Common myeloid progenitor, CD34-positive (primary cell): ENCODE measurements at regions not wholly inside any gene's neighbourhood (a gene's known extent, or its start where the extent isn't known, plus 50 kb on each side); places are given as distances from the start of the nearest gene placed in this dataset.
A peak's percentile ranks its signal among the peaks of the same experiment; 100 is the strongest.

ENCODE experiments used
- CTCF ChIA-PET: fragments of 350-600 bp; sonication (Branson Sonifier 250); formaldehyde crosslinking; loops from one replicate; lab custom pipeline; 2021; ENCODE audit warnings: antibody characterized with exemption; lab: Charles Lee
- POLR2A ChIA-PET: fragments of 350-600 bp; sonication (Branson Sonifier 250); formaldehyde crosslinking; loops from one replicate; lab custom pipeline; 2021; ENCODE audit warnings: antibody characterized with exemption; lab: Charles Lee
- DNase-seq, 3 donors: peaks; one replicate each; pipeline versions ENCODE4 v3.0.0 to v3.0.0-alpha.2; 2013
- H3K27ac ChIP-seq, 2 experiments: 1 replicate in 1 of 2; 2 replicates in 1 of 2; pipeline ENCODE4 v1.7.0; 2013; ENCODE audit warnings: inconsistent platforms in 2 of 2, low read length in 2 of 2, mild to moderate bottlenecking in 2 of 2, low read depth in 1 of 2, moderate library complexity in 1 of 2; ENCODE audit not compliant: severe bottlenecking in 2 of 2, insufficient read depth in 1 of 2, poor library complexity in 1 of 2
- H3K27me3 ChIP-seq, 5 experiments: replicated peaks in 2 of 5; 1 replicate in 3 of 5; 2 replicates in 2 of 5; pipeline versions ENCODE4 v1.6.1 to v1.7.0; 2013; ENCODE audit warnings: low read length in 4 of 5, mild to moderate bottlenecking in 2 of 5, moderate library complexity in 2 of 5, inconsistent platforms in 1 of 5; ENCODE audit not compliant: insufficient read depth in 5 of 5, control insufficient read depth in 4 of 5
- H3K36me3 ChIP-seq, 4 experiments: 1 replicate in 2 of 4; 2 replicates in 2 of 4; pipeline versions ENCODE4 v1.6.1 to v1.7.0; 2013; ENCODE audit warnings: low read length in 3 of 4, control low read depth in 1 of 4, mild to moderate bottlenecking in 1 of 4; ENCODE audit not compliant: control insufficient read depth in 4 of 4, insufficient read depth in 4 of 4
- H3K4me1 ChIP-seq, 4 experiments: 1 replicate in 3 of 4; 2 replicates in 1 of 4; pipeline versions ENCODE4 v1.6.1 to v1.7.1; 2013; ENCODE audit warnings: low read length in 3 of 4, mild to moderate bottlenecking in 3 of 4, control low read depth in 1 of 4, inconsistent platforms in 1 of 4, moderate library complexity in 1 of 4; ENCODE audit not compliant: control insufficient read depth in 4 of 4, insufficient read depth in 4 of 4; ENCODE audit errors: control extremely low read depth in 1 of 4
- H3K4me3 ChIP-seq, 7 experiments: 1 replicate in 4 of 7; 2 replicates in 3 of 7; pipeline versions ENCODE4 v1.5.1 to v1.7.0; 2013; ENCODE audit warnings: mild to moderate bottlenecking in 7 of 7, low read length in 6 of 7, moderate library complexity in 6 of 7, inconsistent platforms in 2 of 7, low read depth in 2 of 7, control low read depth in 1 of 7; ENCODE audit not compliant: insufficient read depth in 4 of 7, control insufficient read depth in 1 of 7; ENCODE audit errors: extremely low read depth in 1 of 7
- H3K9me3 ChIP-seq, 5 experiments: 1 replicate in 4 of 5; 2 replicates in 1 of 5; pipeline versions ENCODE4 v1.6.1 to v1.7.1; 2013; ENCODE audit warnings: low read length in 4 of 5, mild to moderate bottlenecking in 2 of 5, inconsistent platforms in 1 of 5, low read depth in 1 of 5, moderate library complexity in 1 of 5; ENCODE audit not compliant: control insufficient read depth in 4 of 5, insufficient read depth in 2 of 5; ENCODE audit errors: control extremely low read depth in 1 of 5
- WGBS: methylation state at CpG from one replicate; pipeline ENCODE4 v1.1.5; 2013; ENCODE audit not compliant: insufficient coverage; 5-methylcytosine and 5-hydroxymethylcytosine counted together

DNA sequence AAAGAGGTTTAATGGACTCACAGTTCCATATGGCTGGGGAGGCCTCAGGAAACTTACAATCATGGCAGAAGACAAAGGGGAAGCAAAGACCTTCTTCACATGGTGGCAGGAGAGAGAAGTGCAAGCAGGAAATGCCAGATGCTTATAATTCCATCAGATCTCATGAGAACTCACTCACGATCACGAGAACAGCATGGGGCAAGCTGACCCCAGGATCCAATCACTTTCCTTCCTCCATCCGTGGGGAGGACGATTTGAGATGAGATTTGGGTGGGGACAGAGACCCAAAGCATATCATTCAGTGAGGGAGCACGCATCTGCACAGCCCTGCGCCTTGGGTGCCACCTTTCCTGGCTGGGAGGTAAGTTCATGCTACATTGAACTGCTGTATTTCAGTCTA, 234.1 kb upstream of the ATP10A start:
- Histone ChIP-seq H3K36me3 (no peaks in the 10 kb centered on the region), H3K27me3 (peaks cover 0 to 2% (median 0%) of the 10 kb centered on the region in 5 experiments), H3K9me3 (no peaks in the 10 kb centered on the region), H3K4me3 (no peak overlapping the region), H3K4me1 (no peaks in the 10 kb centered on the region), H3K27ac (no peak overlapping the region)
- WGBS, result 88% methylated on average over 6 of the region's 6 CpGs
- CTCF ChIA-PET, result no interaction called here
- DNase-seq, result no peak
- POLR2A ChIA-PET, result no interaction called here

DNA sequence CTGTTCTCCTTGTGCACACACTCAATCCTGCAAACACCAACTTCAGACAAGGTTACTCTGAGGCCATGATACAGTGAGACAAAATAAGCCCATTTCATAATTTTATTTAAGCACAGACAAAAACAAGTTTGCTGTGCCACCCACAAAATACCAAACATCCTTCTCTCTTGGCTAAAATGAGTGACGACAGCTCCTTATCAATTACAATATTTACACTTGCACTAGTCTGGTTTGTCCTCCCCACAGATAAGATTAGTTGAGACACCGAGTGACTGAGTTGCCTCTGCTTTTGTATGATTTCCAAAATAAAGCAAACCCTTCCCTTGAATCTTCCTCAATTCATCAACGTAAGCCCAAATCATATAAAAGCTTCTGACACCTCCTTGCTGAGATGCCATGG, 233.5 kb upstream of the ATP10A start:
- Histone ChIP-seq H3K4me3 (no peak overlapping the region), H3K27me3 (peaks cover 0 to 2% (median 0%) of the 10 kb centered on the region in 5 experiments), H3K36me3 (no peaks in the 10 kb centered on the region), H3K4me1 (no peaks in the 10 kb centered on the region), H3K27ac (no peak overlapping the region), H3K9me3 (no peaks in the 10 kb centered on the region)
- POLR2A ChIA-PET, result no interaction called here
- CTCF ChIA-PET, result interaction anchor here (2.0 kb wide), 1 partner anchor 25 kb away, joined by 4 read pairs; no protein-coding TSS in a partner anchor
- no peak for DNase-seq
- WGBS, result 96% methylated on average over 3 of the region's 3 CpGs

DNA sequence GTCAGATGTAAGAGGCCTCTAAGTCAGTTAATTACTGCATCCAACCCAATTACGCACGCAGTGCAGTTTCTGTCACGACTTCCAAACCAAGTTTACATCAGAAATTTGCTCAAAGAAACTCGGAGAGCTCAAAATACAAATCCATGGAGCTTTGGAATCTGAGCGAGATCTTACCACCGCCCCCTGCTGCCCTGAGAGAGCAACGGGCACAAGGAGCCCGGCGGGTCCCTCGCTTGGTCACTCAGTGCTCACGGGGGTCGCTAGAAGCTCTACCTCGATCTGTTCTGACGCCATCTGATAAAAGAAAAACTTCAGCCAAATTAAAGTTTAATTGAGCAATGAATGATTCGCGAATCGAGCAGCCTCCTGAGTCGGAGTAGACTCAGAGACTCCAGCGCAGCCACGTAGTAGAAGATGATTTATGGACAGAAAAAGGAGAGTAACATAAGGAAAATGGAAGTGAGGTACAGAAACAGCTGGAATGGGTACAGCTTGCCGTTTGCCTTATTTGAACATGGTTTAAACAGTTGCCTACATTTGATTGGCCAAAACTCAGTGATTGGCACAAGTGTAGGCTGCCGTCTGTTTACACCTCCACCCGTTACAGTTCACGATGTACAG, 232.7 kb upstream of the ATP10A start:
- Histone ChIP-seq H3K27me3 (peaks cover 0 to 4% (median 0%) of the 10 kb centered on the region in 5 experiments), H3K9me3 (no peaks in the 10 kb centered on the region), H3K27ac (no peak overlapping the region), H3K36me3 (no peaks in the 10 kb centered on the region), H3K4me3 (peak overlapping the region in 1 of 7 experiments; percentile 10), H3K4me1 (no peaks in the 10 kb centered on the region)
- 43% methylated on average over 24 of the region's 24 CpGs for WGBS
- ChIA-PET POLR2A (interaction anchor here (0.6 kb wide), 1 partner anchor 237 kb away, joined by 8 read pairs; no protein-coding TSS in a partner anchor), CTCF (interaction anchor here (2.0 kb wide), 1 partner anchor 24 kb away, joined by 4 read pairs; no protein-coding TSS in a partner anchor)
- DNase-seq, result no peak

DNA sequence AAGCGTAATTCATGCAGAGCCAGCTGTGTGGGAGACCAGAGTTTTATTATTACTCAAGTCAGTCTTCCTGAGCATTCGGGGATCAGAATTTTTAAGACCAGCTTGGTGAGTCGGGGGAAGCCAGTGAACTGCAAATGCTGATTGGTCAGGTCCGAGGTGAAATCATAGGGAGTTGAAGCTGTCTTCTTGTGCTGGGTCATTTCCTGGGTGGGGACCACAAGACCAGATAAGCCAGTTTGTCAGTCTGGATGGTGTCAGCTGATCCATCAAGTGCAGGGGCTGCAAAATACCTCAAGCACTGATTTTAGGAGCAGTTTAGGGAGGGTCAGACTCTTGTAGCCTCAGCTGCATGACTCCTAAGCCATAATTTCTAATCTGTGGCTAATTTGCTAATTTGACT, 228.1 kb upstream of the ATP10A start:
- Histone ChIP-seq H3K4me3 (no peak overlapping the region), H3K4me1 (no peaks in the 10 kb centered on the region), H3K9me3 (no peaks in the 10 kb centered on the region), H3K27ac (no peak overlapping the region), H3K27me3 (peaks cover 0 to 4% (median 0%) of the 10 kb centered on the region in 5 experiments), H3K36me3 (no peaks in the 10 kb centered on the region)
- WGBS, result 82% methylated on average over 4 of the region's 4 CpGs
- DNase-seq, result no peak
- ChIA-PET CTCF (no interaction called here), POLR2A (no interaction called here)

DNA sequence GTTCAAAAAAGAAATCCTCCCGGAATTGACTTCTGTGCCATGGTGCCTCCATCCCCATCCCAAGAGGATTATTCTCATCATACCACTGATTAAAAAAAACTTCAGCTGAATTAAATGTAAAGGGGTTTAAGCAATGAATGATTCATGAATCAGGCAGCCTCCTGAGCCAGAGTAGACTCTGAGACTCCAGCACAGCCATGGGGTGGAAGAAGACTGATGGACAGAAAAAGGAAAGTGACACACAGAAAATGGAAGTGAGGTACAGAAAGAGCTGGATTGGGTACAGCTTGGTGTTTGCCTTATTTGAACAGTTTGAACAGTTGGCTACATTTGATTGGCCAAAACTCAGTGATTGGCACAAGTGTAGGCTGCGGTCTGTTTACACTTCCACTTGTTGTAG, 224.8 kb upstream of the ATP10A start:
- POLR2A ChIA-PET, result no interaction called here

DNA sequence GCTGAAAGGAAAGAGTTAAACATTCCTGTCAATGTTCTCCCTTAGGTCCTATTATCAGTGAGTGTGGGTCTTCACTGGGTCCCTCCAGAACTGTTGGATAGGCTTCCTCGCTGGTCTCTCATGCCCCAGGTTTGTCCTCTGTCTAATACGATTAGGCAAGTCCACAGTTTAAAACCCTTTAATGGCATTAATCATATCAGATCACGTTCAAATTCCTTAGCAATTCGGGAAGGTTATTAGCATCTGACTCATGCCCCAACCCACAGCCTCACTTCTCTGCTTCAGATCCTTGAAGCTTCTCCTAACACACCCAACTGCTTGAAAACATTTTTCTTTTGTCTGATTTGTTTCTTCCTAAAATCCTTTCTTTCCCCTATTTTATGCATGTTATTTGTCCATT, 224.3 kb upstream of the ATP10A start:
- Histone ChIP-seq H3K9me3 (no peaks in the 10 kb centered on the region), H3K27me3 (peaks cover 0 to 6% (median 0%) of the 10 kb centered on the region in 5 experiments), H3K27ac (no peak overlapping the region), H3K4me1 (peaks cover 0 to 9% (median 5%) of the 10 kb centered on the region in 4 experiments), H3K36me3 (no peaks in the 10 kb centered on the region), H3K4me3 (no peak overlapping the region)
- DNase-seq, result no peak
- POLR2A ChIA-PET, result no interaction called here
- 85% methylated on average over 4 of the region's 4 CpGs for WGBS
- CTCF ChIA-PET, result no interaction called here

More for the DNA sequence above, 224.8 kb upstream of the ATP10A start:
- DNase-seq, result no peak
- H3K36me3 ChIP-seq, result no peaks in the 10 kb centered on the region
- 100% methylated on average over 1 of the region's 2 CpGs for WGBS
- peaks cover 0 to 6% (median 2%) of the 10 kb centered on the region in 4 experiments for H3K4me1 ChIP-seq
- H3K27ac ChIP-seq, result no peak overlapping the region
- CTCF ChIA-PET, result no interaction called here
- H3K9me3 ChIP-seq, result no peaks in the 10 kb centered on the region
- H3K4me3 ChIP-seq, result no peak overlapping the region
- H3K27me3 ChIP-seq, result peaks cover 0 to 6% (median 0%) of the 10 kb centered on the region in 5 experiments

DNA sequence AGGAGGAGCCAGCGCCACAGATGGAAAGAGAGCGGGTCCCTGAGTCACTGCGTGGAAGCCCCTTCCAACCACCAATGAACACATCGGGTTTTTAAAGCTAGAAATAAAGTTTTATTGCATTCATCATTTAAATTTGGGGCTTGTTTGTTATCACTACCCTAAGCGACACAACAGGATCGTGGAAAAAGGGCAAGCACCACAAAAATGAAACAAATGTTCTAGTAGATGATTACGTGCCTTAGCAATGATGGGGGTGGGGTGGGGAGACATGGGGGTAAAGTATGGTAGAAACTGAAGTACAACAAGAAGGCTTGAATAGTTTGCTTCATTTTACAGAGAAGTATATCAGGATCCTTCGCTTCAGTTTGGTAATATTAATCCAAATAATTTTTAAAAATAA, 221.6 kb upstream of the ATP10A start:
- Histone ChIP-seq H3K9me3 (no peaks in the 10 kb centered on the region), H3K27ac (no peak overlapping the region), H3K27me3 (peaks cover 0 to 4% (median 0%) of the 10 kb centered on the region in 5 experiments), H3K4me3 (no peak overlapping the region), H3K36me3 (no peaks in the 10 kb centered on the region), H3K4me1 (peaks cover 0 to 11% (median 9%) of the 10 kb centered on the region in 4 experiments)
- WGBS, result 93% methylated on average over 2 of the region's 8 CpGs
- ChIA-PET CTCF (no interaction called here), POLR2A (no interaction called here)
- no peak for DNase-seq
